ENCODE measurements at regions not wholly inside any gene's neighbourhood (a gene's known extent, or its start where the extent isn't known, plus 50 kb on each side); places are given as distances from the start of the nearest gene placed in this dataset.

- Histone ChIP-seq H3K4me3 (ENCODE audit: low read depth, low read length) (no peak overlapping the region), H2AFZ (no peak overlapping the region), H3K9me3 (ENCODE audit: control insufficient read depth, low read length) (no peaks in the 10 kb centered on the region), H3K27ac (no peak overlapping the region), H3K79me2 (no peaks in the 10 kb centered on the region), H3K36me3 (ENCODE audit: control insufficient read depth, insufficient read depth, low read length) (no peaks in the 10 kb centered on the region), H3K9ac (no peak overlapping the region), H3K4me1 (no peaks in the 10 kb centered on the region), H3K27me3 (ENCODE audit: control insufficient read depth, insufficient read depth, low read length) (no peaks in the 10 kb centered on the region), H3K4me2 (ENCODE audit: low read length) (peak overlapping the region; percentile 41)
- TF ChIP-seq CTCF (IDR thresholded peaks at IDR 0.05) = no peak
These were observed 64.4 kb upstream of the SKAP2 start for GRCh38 chr7:26928703-26929347.

GRCh38 chr7:26925768-26926167, 61.4 kb upstream of the SKAP2 start:
- no peaks in the 10 kb centered on the region for H3K36me3 ChIP-seq (ENCODE audit: control insufficient read depth, insufficient read depth, low read length)
- H3K9ac ChIP-seq = no peak overlapping the region
- H3K27ac ChIP-seq = no peak overlapping the region
- no peaks in the 10 kb centered on the region for H3K79me2 ChIP-seq
- H3K4me3 ChIP-seq (ENCODE audit: low read depth, low read length) = no peak overlapping the region
- no peak overlapping the region for H2AFZ ChIP-seq
- H3K27me3 ChIP-seq (ENCODE audit: control insufficient read depth, insufficient read depth, low read length) = no peaks in the 10 kb centered on the region
- no peak for TF ChIP-seq CTCF (IDR thresholded peaks at IDR 0.05)
- H3K4me2 ChIP-seq (ENCODE audit: low read length) = no peak overlapping the region
- H3K4me1 ChIP-seq = no peaks in the 10 kb centered on the region
- H3K9me3 ChIP-seq (ENCODE audit: control insufficient read depth, low read length) = no peaks in the 10 kb centered on the region

GRCh38 chr7:26924149-26924767, 59.9 kb upstream of the SKAP2 start:
- H3K4me1 ChIP-seq = no peaks in the 10 kb centered on the region
- no peak for TF ChIP-seq CTCF (IDR thresholded peaks at IDR 0.05)

GRCh38 chr7:26919906-26920493, 55.6 kb upstream of the SKAP2 start:
- Histone ChIP-seq H3K9me3 (ENCODE audit: control insufficient read depth, low read length) (no peaks in the 10 kb centered on the region), H3K79me2 (no peaks in the 10 kb centered on the region), H3K4me3 (ENCODE audit: low read depth, low read length) (no peak overlapping the region), H3K9ac (no peak overlapping the region), H3K36me3 (ENCODE audit: control insufficient read depth, insufficient read depth, low read length) (no peaks in the 10 kb centered on the region), H3K27ac (no peak overlapping the region), H3K4me2 (ENCODE audit: low read length) (no peak overlapping the region), H3K4me1 (no peaks in the 10 kb centered on the region), H3K27me3 (ENCODE audit: control insufficient read depth, insufficient read depth, low read length) (no peaks in the 10 kb centered on the region), H2AFZ (no peak overlapping the region)
- TF ChIP-seq CTCF (IDR thresholded peaks at IDR 0.05) = no peak

More at GRCh38 chr7:26924149-26924767, 59.9 kb upstream of the SKAP2 start:
- H3K4me3 ChIP-seq (ENCODE audit: low read depth, low read length) = no peak overlapping the region
- H3K9me3 ChIP-seq (ENCODE audit: control insufficient read depth, low read length) = no peaks in the 10 kb centered on the region
- no peak overlapping the region for H3K9ac ChIP-seq
- no peak overlapping the region for H2AFZ ChIP-seq
- H3K27ac ChIP-seq = no peak overlapping the region
- no peaks in the 10 kb centered on the region for H3K36me3 ChIP-seq (ENCODE audit: control insufficient read depth, insufficient read depth, low read length)
- no peaks in the 10 kb centered on the region for H3K79me2 ChIP-seq
- H3K27me3 ChIP-seq (ENCODE audit: control insufficient read depth, insufficient read depth, low read length) = no peaks in the 10 kb centered on the region
- no peak overlapping the region for H3K4me2 ChIP-seq (ENCODE audit: low read length)

Measured in parathyroid adenoma (tissue), 2 donors.